A549 (cell line): ENCODE measurements at regions not wholly inside any gene's neighbourhood (a gene's known extent, or its start where the extent isn't known, plus 50 kb on each side); places are given as distances from the start of the nearest gene placed in this dataset.

Source experiments
- ATAC-seq, 2 experiments: fragments of 200-7000 bp in 1 of 2; fragments of >200 bp in 1 of 2; cut with Nextera tagmentation in 1 of 2; cut with Tn5 transposase in 1 of 2; 3 replicates each; pipeline versions ENCODE4 v1.8.0 to v1.9.1; 2018 to 2020; ENCODE audit warnings: mild to moderate bottlenecking in 1 of 2, moderate library complexity in 1 of 2
- CTCF ChIA-PET: fragments of 300-600 bp; sonication (Branson Sonifier 250); formaldehyde crosslinking; extraction: SDS; loops from one replicate; lab custom pipeline; 2021; ENCODE audit warnings: antibody characterized with exemption, inconsistent platforms; lab: Yijun Ruan, JAX
- POLR2A ChIA-PET: fragments of 350-600 bp; formaldehyde crosslinking; extraction: SDS; loops from one replicate; lab custom pipeline; 2021; ENCODE audit warnings: antibody characterized with exemption, inconsistent platforms; lab: Yijun Ruan, JAX
- DNase-seq, 2 experiments: peaks; one replicate each; pipeline versions ENCODE4 v3.0.0 to v3.0.0-alpha.2; 2011 to 2016; ENCODE audit warnings: low read depth in 1 of 2, low spot score in 1 of 2
- FAIRE-seq: peaks from 2 replicates; lab custom pipeline; 2011; peaks lifted over from hg19 to GRCh38; lab: Jason Lieb, UNC
- H3K27ac ChIP-seq, 2 experiments: fragments of >200 bp; sonication (Bioruptor Twin); formaldehyde crosslinking; 3 replicates each; pipeline ENCODE4 v1.5.1; 2016 to 2017
- H3K4me1 ChIP-seq: fragments of >200 bp; sonication (Bioruptor Twin); formaldehyde crosslinking; 3 replicates; pipeline ENCODE4 v1.6.1; 2016
- H3K4me2 ChIP-seq: fragments of >200 bp; sonication (Bioruptor Twin); formaldehyde crosslinking; 3 replicates; pipeline ENCODE4 v1.6.1; 2016
- H3K4me3 ChIP-seq: fragments of >200 bp; sonication (Bioruptor Twin); formaldehyde crosslinking; 3 replicates; pipeline ENCODE4 v1.5.1; 2016
- H3K9me3 ChIP-seq: fragments of >200 bp; sonication (Bioruptor Twin); formaldehyde crosslinking; 3 replicates; pipeline ENCODE4 v1.6.1; 2016
- CBX2 ChIP-seq: fragments of 200-600 bp; sonication (generic); IDR thresholded peaks from 2 replicates; pipeline ENCODE4 v1.6.1; 2016; ENCODE audit warnings: low read depth, mild to moderate bottlenecking, borderline replicate concordance
- EHF ChIP-seq: fragments of 250-450 bp; sonication (Bioruptor Pico); IDR thresholded peaks from 2 replicates; pipeline ENCODE4 v1.5.0; 2020; ENCODE audit warnings: mild to moderate bottlenecking
- EHMT2 ChIP-seq: fragments of 200-600 bp; sonication (generic); IDR thresholded peaks from 2 replicates; pipeline ENCODE4 v1.6.1; 2016; ENCODE audit warnings: antibody characterized with exemption, low read depth, mild to moderate bottlenecking, moderate library complexity
- ESRRA ChIP-seq: fragments of 150-350 bp; IDR thresholded peaks from 2 replicates; pipeline ENCODE4 v1.6.1; 2014; ENCODE audit warnings: mild to moderate bottlenecking, low read length, borderline replicate concordance
- FOSB ChIP-seq: fragments of 250-450 bp; sonication (Bioruptor Pico); IDR thresholded peaks from 2 replicates; pipeline ENCODE4 v1.5.0; 2020; ENCODE audit warnings: mild to moderate bottlenecking, moderate library complexity
- HEYL ChIP-seq: fragments of 250-450 bp; sonication (Bioruptor Pico); IDR thresholded peaks from 2 replicates; pipeline ENCODE4 v1.8.0; 2021; ENCODE audit warnings: mild to moderate bottlenecking, moderate library complexity
- HOXB13 ChIP-seq: fragments of 250-450 bp; sonication (Bioruptor Pico); IDR thresholded peaks from 2 replicates; pipeline ENCODE4 v1.5.0; 2020; ENCODE audit warnings: low read depth, mild to moderate bottlenecking, moderate library complexity
- KDM5A ChIP-seq: fragments of 200-600 bp; sonication (generic); IDR thresholded peaks from 2 replicates; pipeline ENCODE4 v1.6.1; 2016; ENCODE audit warnings: antibody characterized with exemption, mild to moderate bottlenecking
- MAZ ChIP-seq: fragments of 150-350 bp; IDR thresholded peaks from 2 replicates; pipeline ENCODE4 v1.6.1; 2014; ENCODE audit warnings: antibody characterized with exemption, low read depth, low read length, borderline replicate concordance
- NFE2L2 ChIP-seq: fragments of 150-350 bp; conservative IDR thresholded peaks from 2 replicates; pipeline ENCODE4 v1.6.1; 2014; ENCODE audit warnings: low read length
- NR3C1 ChIP-seq: fragments of >200 bp; sonication (Bioruptor Twin); formaldehyde crosslinking; IDR thresholded peaks from 3 replicates; pipeline ENCODE4 v1.6.1; 2017
- RCOR1 ChIP-seq: fragments of 150-350 bp; IDR thresholded peaks from 2 replicates; pipeline ENCODE4 v1.6.1; 2014; ENCODE audit warnings: antibody characterized with exemption, low read length, low read depth
- SMC3 ChIP-seq: fragments of >200 bp; sonication (Bioruptor Twin); formaldehyde crosslinking; IDR thresholded peaks from 3 replicates; pipeline ENCODE4 v1.6.1; 2018; ENCODE audit warnings: inconsistent platforms
- TFCP2L1 ChIP-seq: fragments of 250-450 bp; sonication (Bioruptor Pico); IDR thresholded peaks from 2 replicates; pipeline ENCODE4 v1.5.0; 2021; ENCODE audit warnings: mild to moderate bottlenecking
- WGBS: methylation state at CpG from one replicate; pipeline ENCODE4 v1.1.6; 2017; ENCODE audit errors: missing lambda C conversion rate; 5-methylcytosine and 5-hydroxymethylcytosine counted together
- TF ChIP-seq, protein P1 (sequence below): IDR thresholded peaks from 2 replicates; pipeline ENCODE4 v1.6.1; 2012
- TF ChIP-seq, protein P2 (sequence below): IDR thresholded peaks from 2 replicates; pipeline ENCODE4 v1.6.1; 2012

DNA sequence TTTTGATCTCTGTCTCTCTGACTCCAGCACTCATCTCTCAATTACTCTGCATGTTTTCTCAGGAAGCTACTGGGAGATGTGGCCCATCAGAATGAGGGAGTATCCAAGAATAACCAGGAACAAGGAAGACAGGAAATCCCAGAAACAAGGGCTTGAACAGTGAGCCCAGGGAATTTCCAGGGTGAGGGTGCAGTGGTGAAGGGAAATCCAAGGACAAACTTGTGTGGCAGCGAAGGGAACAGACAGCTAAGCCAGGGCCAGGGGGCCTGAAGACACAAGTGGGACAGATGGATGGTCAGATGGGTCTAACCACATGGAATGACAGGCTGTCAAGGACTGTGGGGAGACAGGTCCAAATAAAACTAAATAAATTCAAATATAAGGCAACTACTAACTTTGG, 121.8 kb upstream of the ERRFI1 start (continued):
- TF ChIP-seq, protein P1, sequence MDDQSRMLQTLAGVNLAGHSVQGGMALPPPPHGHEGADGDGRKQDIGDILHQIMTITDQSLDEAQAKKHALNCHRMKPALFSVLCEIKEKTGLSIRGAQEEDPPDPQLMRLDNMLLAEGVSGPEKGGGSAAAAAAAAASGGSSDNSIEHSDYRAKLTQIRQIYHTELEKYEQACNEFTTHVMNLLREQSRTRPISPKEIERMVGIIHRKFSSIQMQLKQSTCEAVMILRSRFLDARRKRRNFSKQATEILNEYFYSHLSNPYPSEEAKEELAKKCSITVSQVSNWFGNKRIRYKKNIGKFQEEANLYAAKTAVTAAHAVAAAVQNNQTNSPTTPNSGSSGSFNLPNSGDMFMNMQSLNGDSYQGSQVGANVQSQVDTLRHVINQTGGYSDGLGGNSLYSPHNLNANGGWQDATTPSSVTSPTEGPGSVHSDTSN, result no peak
- no peak for TF ChIP-seq CBX2
- TF ChIP-seq, protein P2, sequence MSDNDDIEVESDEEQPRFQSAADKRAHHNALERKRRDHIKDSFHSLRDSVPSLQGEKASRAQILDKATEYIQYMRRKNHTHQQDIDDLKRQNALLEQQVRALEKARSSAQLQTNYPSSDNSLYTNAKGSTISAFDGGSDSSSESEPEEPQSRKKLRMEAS, result no peak

DNA sequence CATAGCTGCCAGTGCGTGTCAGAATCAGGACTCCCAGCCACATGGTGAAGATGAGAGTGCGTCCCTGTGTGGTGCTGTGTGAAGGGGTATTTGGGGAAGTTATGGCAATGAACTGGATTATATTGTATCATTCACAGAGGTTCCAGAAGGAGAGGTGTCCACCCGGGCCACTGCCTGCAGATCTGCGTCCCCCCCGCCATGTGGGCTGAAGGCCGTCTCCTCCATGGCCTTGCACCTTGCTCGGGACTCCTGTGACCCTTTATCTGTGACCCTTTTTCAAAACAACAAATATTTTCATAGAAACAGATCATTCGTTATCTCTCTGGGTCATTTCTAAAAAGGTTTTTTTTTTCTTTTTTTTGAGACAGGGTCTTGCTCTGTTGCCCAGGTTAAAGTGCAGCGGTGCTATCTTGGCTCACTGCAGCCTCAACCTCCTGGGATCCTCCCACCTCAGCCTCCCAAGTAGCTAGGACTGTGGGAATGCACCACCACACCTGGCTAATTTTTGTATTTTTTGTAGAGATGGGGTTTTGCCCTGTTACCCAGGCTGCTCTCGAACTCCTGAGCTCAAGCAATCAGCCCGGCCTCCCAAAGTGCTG, 120.2 kb upstream of the ERRFI1 start:
- no peak for ATAC-seq
- H3K4me2 ChIP-seq, result no peak overlapping the region
- H3K27ac ChIP-seq, result peak overlapping the region; percentile 19 to 37; a peak in 2 of 6 replicates
- ChIA-PET POLR2A (no interaction called here), CTCF (interaction anchor here (0.7 kb wide), 1 partner anchor 127 kb away, joined by 3 read pairs; no protein-coding TSS in a partner anchor)
- no peak for TF ChIP-seq KDM5A
- TF ChIP-seq FOSB (CRISPR knock-in tag), result no peak
- TF ChIP-seq ESRRA, result no peak
- TF ChIP-seq, protein P2, result no peak
- no peak for TF ChIP-seq RCOR1
- no peak for TF ChIP-seq HOXB13 (CRISPR knock-in tag)
- no peak for TF ChIP-seq EHF (CRISPR knock-in tag)
- H3K4me1 ChIP-seq, result peaks cover 7% of the 10 kb centered on the region
- H3K4me3 ChIP-seq, result no peak overlapping the region
- H3K9me3 ChIP-seq, result no peaks in the 10 kb centered on the region
- no peak for DNase-seq
- no peak for FAIRE-seq
- 91% methylated on average over 11 of the region's 11 CpGs for WGBS

DNA sequence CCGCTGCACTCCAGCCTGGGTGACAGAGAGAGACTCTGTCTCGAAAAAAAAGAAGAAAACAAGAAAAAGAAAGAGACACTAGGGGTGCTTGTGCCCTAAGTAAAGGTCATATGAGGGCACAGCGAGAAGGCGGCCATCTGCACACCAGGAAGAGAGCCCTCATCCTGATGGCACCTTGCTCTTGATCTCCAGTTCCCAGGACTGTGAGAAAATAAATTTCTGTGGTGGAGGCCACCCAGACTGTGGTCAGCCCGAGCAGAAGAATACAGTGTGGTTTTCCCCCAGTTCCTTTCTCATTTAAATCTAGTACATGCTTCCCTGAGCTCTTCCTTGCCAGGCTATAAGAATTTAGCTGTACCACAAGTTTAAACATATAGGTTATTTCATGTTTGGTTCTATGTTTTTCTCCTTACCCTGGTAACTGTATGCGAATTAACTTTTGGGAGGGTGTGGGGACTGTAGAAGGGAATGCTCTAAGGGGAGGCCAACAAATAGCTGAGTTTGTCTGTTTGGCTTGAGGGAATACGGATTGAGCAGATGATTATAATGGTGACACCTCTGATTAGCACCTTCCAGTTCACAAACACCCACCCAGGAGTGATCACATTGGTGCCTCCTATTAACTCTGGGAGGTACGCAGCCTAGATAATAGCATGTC, 119.6 kb upstream of the ERRFI1 start:
- CTCF ChIA-PET, result interaction anchor here (0.6 to 1.6 kb wide), 3 partner anchors 36 to 169 kb away, joined by 3 to 4 read pairs (median 4); no protein-coding TSS in a partner anchor
- peaks cover 8% of the 10 kb centered on the region for H3K4me1 ChIP-seq
- H3K4me2 ChIP-seq, result no peak overlapping the region
- 88% methylated on average over 8 of the region's 8 CpGs for WGBS
- H3K9me3 ChIP-seq, result no peaks in the 10 kb centered on the region
- DNase-seq (no peak), FAIRE-seq (no peak), ATAC-seq (no peak)
- POLR2A ChIA-PET, result no interaction called here
- H3K27ac ChIP-seq, result peak overlapping the region; percentile 19 to 61; a peak in 4 of 6 replicates
- no peak overlapping the region for H3K4me3 ChIP-seq
- TF ChIP-seq KDM5A (no peak), SMC3 (no peak), HEYL (CRISPR knock-in tag) (no peak), FOSB (CRISPR knock-in tag) (no peak), MAZ (no peak), NFE2L2 (no peak), NR3C1 (no peak)

DNA sequence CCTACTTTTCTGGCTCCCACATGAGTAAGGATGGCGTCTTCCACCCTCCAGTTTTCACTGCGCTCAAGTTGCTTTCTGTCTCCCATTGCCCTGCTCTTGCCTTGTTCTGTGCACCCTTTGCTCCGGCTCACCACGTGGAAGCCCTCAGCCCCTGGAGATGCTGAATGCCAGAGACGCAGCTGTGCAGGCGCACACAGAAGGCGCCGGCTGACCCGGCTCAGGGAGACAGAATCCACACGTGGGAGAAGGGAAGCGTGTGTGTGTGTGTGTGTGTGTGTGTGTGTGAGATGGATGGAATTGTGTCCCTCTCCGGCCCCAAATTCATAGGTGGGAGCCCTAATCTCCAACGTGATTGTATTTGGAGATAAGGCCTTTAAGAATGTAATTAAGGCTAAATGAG, 118.2 kb upstream of the ERRFI1 start:
- no peak for FAIRE-seq
- 94% methylated on average over 13 of the region's 13 CpGs for WGBS
- Histone ChIP-seq H3K4me2 (no peak overlapping the region), H3K4me3 (no peak overlapping the region), H3K27ac (peak overlapping the region; percentile 33 to 46; a peak in 3 of 6 replicates), H3K9me3 (no peaks in the 10 kb centered on the region), H3K4me1 (peaks cover 8% of the 10 kb centered on the region)
- CTCF ChIA-PET, result interaction anchor here (1.1 to 1.6 kb wide), 2 partner anchors 35 to 170 kb away, joined by 3 to 4 read pairs; no protein-coding TSS in a partner anchor
- no peak for DNase-seq
- ATAC-seq, result no peak
- TF ChIP-seq SMC3 (no peak), TFCP2L1 (CRISPR knock-in tag) (no peak), EHMT2 (no peak)
- POLR2A ChIA-PET, result no interaction called here
